ENCODE measurements at regions not wholly inside any gene's neighbourhood (a gene's known extent, or its start where the extent isn't known, plus 50 kb on each side); places are given as distances from the start of the nearest gene placed in this dataset.

- Mint-ChIP-seq H3K4me3 (no peak overlapping the region), H3K27ac (no peak overlapping the region), H3K4me1 (no peaks in the 10 kb centered on the region), H3K36me3 (ENCODE audit: low read depth) (no peaks in the 10 kb centered on the region), H3K27me3 (ENCODE audit: insufficient read depth) (no peaks in the 10 kb centered on the region), H3K9me3 (no peaks in the 10 kb centered on the region)
- TF ChIP-seq CTCF (conservative IDR thresholded peaks at IDR 0.05): no peak
- no peaks in the 10 kb centered on the region for H3K36me3 ChIP-seq (ENCODE audit: control insufficient read depth, insufficient read depth, low read length)
- WGBS, 2 experiments (ENCODE audit: insufficient coverage in 1 of 2, insufficient read length in 1 of 2): 86 to 100% methylated on average over 1 to 3 of the region's 4 CpGs
- no peak overlapping the region for H3K9ac ChIP-seq (ENCODE audit: extremely low read depth, low read length, poor library complexity, severe bottlenecking)
- no peaks in the 10 kb centered on the region for H3K27me3 ChIP-seq (ENCODE audit: control insufficient read depth, insufficient read depth, low read length, poor library complexity, severe bottlenecking)
- no peak overlapping the region for H3K27ac ChIP-seq (ENCODE audit: low read depth, low read length)
- no peaks in the 10 kb centered on the region for H3K9me3 ChIP-seq (ENCODE audit: control insufficient read depth, low read length)
- no peaks in the 10 kb centered on the region for H3K4me1 ChIP-seq (ENCODE audit: control insufficient read depth, insufficient read depth, low read length)
- H3K4me3 ChIP-seq (ENCODE audit: low read length): no peak overlapping the region
- DNase-seq: no peak
Measured at GRCh38 chr18:38883111-38883510, 1317.5 kb upstream of the CELF4 start.

GRCh38 chr18:38879871-38880270 lies 1314.3 kb upstream of the CELF4 start:
- Histone ChIP-seq H3K4me3 (ENCODE audit: low read length) (no peak overlapping the region), H3K27ac (ENCODE audit: low read depth, low read length) (no peak overlapping the region), H3K9me3 (ENCODE audit: control insufficient read depth, low read length) (no peaks in the 10 kb centered on the region), H3K9ac (ENCODE audit: extremely low read depth, low read length, poor library complexity, severe bottlenecking) (no peak overlapping the region), H3K36me3 (ENCODE audit: control insufficient read depth, insufficient read depth, low read length) (no peaks in the 10 kb centered on the region), H3K27me3 (ENCODE audit: control insufficient read depth, insufficient read depth, low read length, poor library complexity, severe bottlenecking) (no peaks in the 10 kb centered on the region), H3K4me1 (ENCODE audit: control insufficient read depth, insufficient read depth, low read length) (no peaks in the 10 kb centered on the region)
- no peak for DNase-seq
- H3K4me3 Mint-ChIP-seq: no peak overlapping the region
- no peaks in the 10 kb centered on the region for H3K4me1 Mint-ChIP-seq
- WGBS, 2 experiments (ENCODE audit: insufficient coverage in 1 of 2, insufficient read length in 1 of 2): no CpG with 5 or more reads among the region's 1 CpG
- no peak for TF ChIP-seq CTCF (conservative IDR thresholded peaks at IDR 0.05)
- H3K36me3 Mint-ChIP-seq (ENCODE audit: low read depth): no peaks in the 10 kb centered on the region
- no peak overlapping the region for H3K27ac Mint-ChIP-seq
- no peaks in the 10 kb centered on the region for H3K27me3 Mint-ChIP-seq (ENCODE audit: insufficient read depth)
- H3K9me3 Mint-ChIP-seq: no peaks in the 10 kb centered on the region

GRCh38 chr18:38872342-38872741 lies 1306.7 kb upstream of the CELF4 start:
- H3K9ac ChIP-seq (ENCODE audit: extremely low read depth, low read length, poor library complexity, severe bottlenecking): no peak overlapping the region
- 80 to 95% methylated on average over 2 to 3 of the region's 3 CpGs for WGBS, 2 experiments (ENCODE audit: insufficient coverage in 1 of 2, insufficient read length in 1 of 2)
- no peaks in the 10 kb centered on the region for H3K4me1 Mint-ChIP-seq
- H3K4me1 ChIP-seq (ENCODE audit: control insufficient read depth, insufficient read depth, low read length): no peaks in the 10 kb centered on the region
- no peak overlapping the region for H3K27ac Mint-ChIP-seq
- no peaks in the 10 kb centered on the region for H3K9me3 Mint-ChIP-seq
- no peak overlapping the region for H3K4me3 Mint-ChIP-seq
- no peak for DNase-seq
- no peaks in the 10 kb centered on the region for H3K36me3 ChIP-seq (ENCODE audit: control insufficient read depth, insufficient read depth, low read length)
- TF ChIP-seq CTCF (conservative IDR thresholded peaks at IDR 0.05): no peak
- H3K27ac ChIP-seq (ENCODE audit: low read depth, low read length): no peak overlapping the region
- no peaks in the 10 kb centered on the region for H3K27me3 ChIP-seq (ENCODE audit: control insufficient read depth, insufficient read depth, low read length, poor library complexity, severe bottlenecking)
- H3K4me3 ChIP-seq (ENCODE audit: low read length): no peak overlapping the region
- no peaks in the 10 kb centered on the region for H3K27me3 Mint-ChIP-seq (ENCODE audit: insufficient read depth)
- H3K36me3 Mint-ChIP-seq (ENCODE audit: low read depth): no peaks in the 10 kb centered on the region
- H3K9me3 ChIP-seq (ENCODE audit: control insufficient read depth, low read length): no peaks in the 10 kb centered on the region

Measured in endodermal cell (in vitro differentiated cells).